Hypothalamus (tissue), 51 donors: ENCODE measurements at regions not wholly inside any gene's neighbourhood (a gene's known extent, or its start where the extent isn't known, plus 50 kb on each side); places are given as distances from the start of the nearest gene placed in this dataset.
"Not testable (repeated sequence)": the region's sequence is repeated elsewhere in the genome, so short reads cannot be mapped to it uniquely, and the experiment has no call there.

Source experiments
- DNase-seq, 51 donors: peaks; one replicate each; lab custom pipeline; 2025; lab: John Stamatoyannopoulos, UW

GRCh38 chr13:38160131-38160530 lies 189.5 kb upstream of the UFM1 start:
- no peak for DNase-seq

- DNase-seq: no peak
Measured at GRCh38 chr13:38159710-38160109, 189.9 kb upstream of the UFM1 start.

DNA sequence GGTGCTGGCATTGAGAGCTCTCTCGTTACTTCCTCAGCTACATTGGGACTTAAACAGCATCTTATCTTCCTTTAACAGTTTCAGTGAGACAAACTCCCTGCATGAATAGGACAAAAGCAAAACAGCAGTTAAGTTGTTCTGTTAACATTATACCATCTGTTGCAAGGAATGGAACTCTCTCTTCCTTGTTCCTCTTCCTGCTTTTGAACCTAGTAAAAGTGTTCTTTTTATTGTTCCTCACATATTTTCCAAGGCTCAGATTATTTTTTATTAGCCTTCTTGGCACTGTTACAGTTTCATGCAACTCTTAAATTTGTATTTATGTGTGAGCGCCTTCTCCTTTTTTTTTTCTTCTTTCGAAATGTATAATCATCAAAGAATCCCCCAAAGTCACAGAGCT lies 202.6 kb upstream of the UFM1 start:
- no peak for DNase-seq

GRCh38 chr13:38141792-38142191 lies 207.9 kb upstream of the UFM1 start:
- DNase-seq: no peak

DNA sequence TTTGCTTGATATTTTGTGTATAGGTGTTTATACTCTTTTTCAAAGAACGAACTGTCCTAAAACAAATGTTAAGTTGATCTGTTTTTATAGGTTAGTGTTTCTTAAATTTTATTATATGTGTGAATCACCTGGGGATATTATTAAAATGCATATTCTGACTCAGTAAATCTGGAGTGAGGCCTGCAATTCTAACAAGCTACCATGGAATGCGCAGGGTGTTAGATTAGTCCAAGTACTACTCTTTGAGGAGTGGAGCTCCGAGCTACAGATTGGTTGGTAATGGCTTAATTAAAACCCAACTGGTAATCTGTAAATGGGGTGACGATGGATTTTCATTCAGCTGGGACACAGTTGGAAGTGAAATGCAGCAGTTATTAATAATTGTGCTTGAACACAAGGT lies 214.1 kb upstream of the UFM1 start:
- DNase-seq: no peak

GRCh38 chr13:38121267-38121666 lies 228.4 kb upstream of the UFM1 start:
- no peak for DNase-seq

- DNase-seq: no peak
Measured at GRCh38 chr13:38103851-38104250, 234.3 kb upstream of the TRPC4 start.

- no peak for DNase-seq
Measured at GRCh38 chr13:38099751-38100150, 230.2 kb upstream of the TRPC4 start.

DNA sequence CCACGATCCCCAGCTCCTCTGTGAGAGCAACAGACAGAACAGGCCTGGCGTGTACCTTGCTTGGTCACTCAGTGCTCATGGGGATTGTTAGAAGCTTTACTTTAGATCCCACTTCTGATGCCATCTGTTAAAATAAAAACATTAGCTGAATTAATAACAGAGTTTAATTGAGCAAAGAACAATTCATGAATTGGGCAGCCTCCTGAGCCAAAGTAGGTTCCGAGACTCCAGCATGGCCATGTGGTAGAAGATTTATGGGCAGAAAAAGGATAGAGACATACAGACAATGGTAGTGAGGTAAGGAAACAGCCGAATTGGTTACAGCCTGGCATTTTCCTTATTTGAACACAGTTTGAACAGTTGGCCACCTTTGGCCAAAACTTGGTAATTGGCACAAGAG lies 223.9 kb upstream of the TRPC4 start:
- no peak for DNase-seq

- no peak for DNase-seq
Measured at GRCh38 chr13:38090913-38091312, 221.3 kb upstream of the TRPC4 start.

- no peak for DNase-seq
Measured at GRCh38 chr13:38086721-38087120, 217.1 kb upstream of the TRPC4 start.

GRCh38 chr13:38086013-38086412 lies 216.4 kb upstream of the TRPC4 start:
- no peak for DNase-seq

DNA sequence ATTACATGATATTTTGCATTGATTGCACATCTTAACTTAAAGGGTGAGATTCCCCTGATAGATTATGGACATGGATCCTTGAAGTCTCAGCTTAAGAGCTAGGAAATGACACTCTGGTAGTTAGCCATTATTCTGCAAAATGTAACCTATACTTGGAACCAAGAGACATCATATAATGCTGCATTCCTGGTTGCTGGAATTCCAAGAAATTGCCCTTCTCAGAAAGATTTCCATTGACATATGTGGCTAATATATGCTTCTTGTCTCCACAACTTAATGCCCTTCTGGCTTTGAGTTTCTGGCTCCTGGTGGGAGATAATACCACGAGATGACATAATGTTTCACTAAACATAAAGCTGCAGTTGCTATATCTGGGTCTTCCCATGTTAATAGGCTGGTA lies 204.4 kb upstream of the TRPC4 start:
- no peak for DNase-seq

DNA sequence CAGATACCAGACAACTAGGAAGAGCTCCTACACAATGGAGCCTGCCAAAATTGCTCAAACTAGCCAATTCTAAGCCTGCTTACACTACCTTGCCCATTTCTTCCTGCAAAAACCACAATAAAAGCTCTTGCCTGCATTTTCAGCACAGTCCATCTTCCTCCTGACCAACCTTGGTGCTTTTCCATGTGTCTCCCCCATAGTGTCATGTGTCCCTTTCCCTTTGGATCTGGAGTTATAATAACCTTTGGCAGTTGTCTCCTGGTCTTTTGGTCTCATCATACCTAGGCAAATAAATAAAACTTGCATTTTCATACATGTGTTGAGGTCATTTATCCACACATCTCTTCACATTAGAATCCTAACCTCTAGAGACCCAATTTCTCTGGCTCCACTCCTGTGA lies 203.1 kb upstream of the TRPC4 start:
- no peak for DNase-seq

DNA sequence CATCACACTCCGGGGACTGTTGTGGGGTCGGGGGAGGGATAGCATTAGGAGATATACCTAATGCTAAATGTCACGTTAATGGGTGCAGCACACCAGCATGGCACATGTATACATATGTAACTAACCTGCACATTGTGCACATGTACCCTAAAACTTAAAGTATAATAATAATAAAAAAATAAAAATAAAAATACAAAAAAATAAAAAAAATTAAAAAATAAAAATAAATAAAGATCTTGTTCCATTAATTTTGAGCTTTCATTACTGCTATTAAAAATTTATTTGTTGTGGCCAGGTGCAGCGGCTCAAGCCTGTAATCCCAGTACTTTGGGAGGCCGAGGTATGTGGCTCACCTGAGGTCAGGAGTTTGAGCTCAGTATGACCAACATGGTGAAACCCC lies 201.8 kb upstream of the TRPC4 start:
- DNase-seq: not testable (repeated sequence)

DNA sequence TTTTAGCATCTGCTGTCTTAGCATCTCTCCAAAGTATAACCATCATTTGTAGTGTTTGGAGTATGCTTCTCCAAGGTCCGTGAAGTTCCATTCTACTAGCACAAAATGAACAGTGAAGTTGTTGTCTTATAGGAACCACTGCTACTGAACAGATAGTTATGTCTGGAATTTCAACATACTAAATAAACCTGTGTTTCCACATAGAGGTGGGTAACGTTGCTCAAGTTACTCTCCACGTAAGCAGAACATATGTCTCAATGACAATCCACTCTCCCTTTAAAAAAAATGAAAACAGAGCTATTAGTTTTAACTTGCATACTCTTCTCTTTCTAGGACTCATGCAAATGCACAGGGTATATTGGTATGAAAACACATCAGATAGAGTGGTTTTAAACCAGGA lies 184.3 kb upstream of the TRPC4 start:
- no peak for DNase-seq

DNA sequence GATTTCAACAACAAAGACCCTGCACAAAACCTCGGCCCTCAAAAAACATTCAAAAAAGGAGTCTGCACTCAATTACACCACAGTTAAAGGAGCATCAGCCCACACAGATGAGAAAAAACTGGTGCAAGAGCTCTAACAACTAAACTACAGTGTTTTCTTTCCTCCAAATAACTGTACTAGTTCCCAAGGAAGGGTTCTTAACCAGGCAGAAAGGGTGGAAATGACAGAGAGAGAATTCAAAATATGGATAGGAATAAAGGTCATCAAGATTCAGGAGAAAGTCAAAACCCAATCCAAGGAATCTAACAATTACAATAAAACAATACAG lies 176.4 kb upstream of the TRPC4 start:
- no peak for DNase-seq

DNA sequence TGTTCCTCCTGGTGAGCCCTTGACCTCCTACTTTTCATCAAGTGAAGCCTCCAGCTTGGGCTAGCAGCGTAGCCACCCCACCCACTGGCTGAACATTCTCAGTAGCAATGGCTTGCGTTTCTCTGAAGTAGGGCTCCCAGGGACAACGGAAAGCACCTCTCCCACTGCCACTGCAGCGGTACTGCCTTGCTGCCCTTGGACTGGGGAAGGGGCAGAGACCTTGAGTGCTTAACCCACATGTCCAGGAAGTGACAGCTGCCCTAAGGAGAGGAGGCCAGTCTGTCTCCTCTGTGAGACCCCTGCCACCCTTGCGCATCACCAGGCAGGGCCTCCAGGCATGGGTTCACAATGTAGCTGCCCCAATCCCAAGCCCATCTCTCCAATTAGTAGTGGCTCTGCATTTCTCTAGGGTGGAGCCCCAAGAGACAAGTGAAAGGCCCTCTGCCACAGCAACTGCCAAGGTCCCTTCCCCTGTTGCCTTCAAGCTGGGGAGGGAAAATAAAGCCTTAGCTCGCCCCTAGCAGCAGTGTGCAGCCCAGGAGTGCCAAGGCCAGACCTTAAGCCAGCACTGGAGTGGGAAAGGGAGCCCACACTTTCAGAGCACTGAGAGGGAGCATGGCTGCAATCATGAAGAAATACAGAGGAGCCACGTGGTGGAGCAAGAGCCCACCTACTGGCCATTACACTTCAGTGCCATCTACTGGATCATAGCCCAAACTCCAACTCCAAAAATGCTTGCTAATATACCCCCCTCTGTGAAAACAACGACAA lies 175.9 kb upstream of the TRPC4 start:
- DNase-seq: no peak

DNA sequence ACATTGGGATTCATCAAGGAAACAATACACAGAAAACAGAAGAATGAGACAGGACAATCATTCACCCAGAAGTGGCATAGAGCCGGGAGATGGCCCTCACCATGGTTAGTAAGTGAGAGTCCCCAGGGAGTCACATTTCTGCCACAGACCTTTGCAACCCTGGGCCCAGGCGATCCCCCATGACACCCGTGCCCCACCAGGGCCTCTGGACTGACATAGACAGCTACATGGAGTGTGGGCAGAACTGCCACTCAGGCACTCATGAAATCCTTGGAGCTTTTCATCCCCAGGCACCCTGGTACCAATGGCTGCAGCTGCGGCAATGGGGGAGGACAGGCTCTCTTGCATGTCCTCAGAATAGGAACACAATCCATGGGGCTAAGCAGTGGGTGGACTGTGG lies 174.5 kb upstream of the TRPC4 start:
- DNase-seq: no peak

GRCh38 chr13:38042771-38043170 lies 173.2 kb upstream of the TRPC4 start:
- DNase-seq: no peak

DNA sequence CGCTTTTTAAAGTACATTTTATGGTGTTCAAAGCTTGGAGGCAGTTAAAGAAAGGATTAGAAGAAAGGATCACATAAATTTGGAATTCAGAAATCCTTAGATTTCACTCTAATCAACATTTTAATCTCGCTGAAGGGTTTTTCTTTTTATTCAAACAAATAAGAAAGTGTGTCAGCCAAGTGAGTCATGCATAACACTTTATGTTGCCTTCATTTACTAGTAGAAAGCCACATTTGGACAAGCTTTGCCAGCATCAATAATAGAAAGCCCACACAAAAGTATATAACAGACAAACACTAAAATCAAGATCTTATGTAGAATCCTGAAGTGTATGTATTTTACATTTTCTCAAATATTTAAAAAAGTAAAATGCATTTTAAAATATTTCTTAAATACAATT lies 154.9 kb upstream of the TRPC4 start:
- no peak for DNase-seq

DNA sequence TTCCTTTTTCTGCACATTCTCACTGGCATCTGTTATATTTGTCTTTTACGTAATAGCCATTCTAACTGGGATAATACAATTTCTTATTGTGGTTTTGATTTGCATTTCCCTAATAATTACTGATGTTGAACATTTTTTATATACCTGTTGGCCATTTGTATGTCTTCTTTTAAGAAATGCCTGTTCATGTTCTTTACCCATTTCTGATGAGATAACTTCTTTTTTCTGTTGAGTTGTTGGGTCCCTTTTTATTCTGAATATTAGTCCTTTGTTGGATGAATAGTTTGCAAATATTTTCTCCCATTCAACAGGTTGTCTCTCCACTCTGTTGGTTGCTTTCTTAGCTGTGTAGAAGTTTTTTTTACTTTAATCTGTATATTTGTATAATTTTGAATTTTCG lies 147.7 kb upstream of the TRPC4 start:
- no peak for DNase-seq

GRCh38 chr13:38013676-38014075 lies 144.1 kb upstream of the TRPC4 start:
- no peak for DNase-seq
